Esophagus muscularis mucosa (tissue), 4 donors: ENCODE measurements at regions not wholly inside any gene's neighbourhood (a gene's known extent, or its start where the extent isn't known, plus 50 kb on each side); places are given as distances from the start of the nearest gene placed in this dataset.

Experiments used
- DNase-seq: peaks from one replicate; pipeline ENCODE4 v3.0.0-alpha.2; 2017; ENCODE audit errors: extremely low spot score
- H3K27ac ChIP-seq, 4 donors: fragments of 200-600 bp; sonication (generic); replicated peaks in 1 of 4; 1 replicate in 3 of 4; 2 replicates in 1 of 4; pipeline ENCODE4 v1.5.1; 2016 to 2019; ENCODE audit warnings: mild to moderate bottlenecking in 1 of 4
- H3K27me3 ChIP-seq, 4 donors: fragments of 200-600 bp; sonication (generic); one replicate each; pipeline versions ENCODE4 v1.5.1 to v1.6.0; 2016 to 2019
- H3K36me3 ChIP-seq, 4 donors: fragments of 200-600 bp; sonication (generic); one replicate each; pipeline ENCODE4 v1.5.1; 2016 to 2019
- H3K4me1 ChIP-seq, 4 donors: fragments of 200-600 bp; sonication (generic); one replicate each; pipeline ENCODE4 v1.5.1; 2016 to 2019
- H3K4me3 ChIP-seq, 4 donors: fragments of 200-600 bp; sonication (generic); 1 replicate in 2 of 4; 2 replicates in 2 of 4; pipeline ENCODE4 v1.5.1; 2016 to 2019; ENCODE audit warnings: mild to moderate bottlenecking in 4 of 4, moderate library complexity in 1 of 4
- H3K9me3 ChIP-seq, 4 donors: fragments of 200-600 bp; sonication (generic); 1 replicate in 3 of 4; 2 replicates in 1 of 4; pipeline ENCODE4 v1.5.1; 2016 to 2019
- EP300 ChIP-seq: sonication (generic); formaldehyde crosslinking; IDR thresholded peaks from one replicate; pipeline ENCODE4 v1.6.1; 2017; ENCODE audit warnings: antibody characterized with exemption
- POLR2A ChIP-seq: fragments of 450-650 bp; IDR thresholded peaks from one replicate; pipeline ENCODE4 v1.6.1; 2017; ENCODE audit warnings: antibody characterized with exemption, moderate library complexity, mild to moderate bottlenecking, low read depth
- POLR2AphosphoS5 ChIP-seq, 2 donors: sonication (generic); formaldehyde crosslinking; IDR thresholded peaks; one replicate each; pipeline ENCODE4 v1.6.1; 2017; ENCODE audit warnings: antibody characterized with exemption in 2 of 2
- WGBS: methylation state at CpG from one replicate; pipeline ENCODE4 v1.1.5; 2018; 5-methylcytosine and 5-hydroxymethylcytosine counted together
- intact Hi-C: fragments of 100-400 bp; cut with DNase I; formaldehyde crosslinking; loops from one replicate; pipeline ENCODE4 v1.15.1; 2023
- TF ChIP-seq, protein P1 (sequence below), 3 experiments: fragments of 200-600 bp in 2 of 3; fragments of 450-650 bp in 1 of 3; sonication (generic) in 2 of 3; IDR thresholded peaks; one replicate each; pipeline ENCODE4 v1.5.1; 2017 to 2019; ENCODE audit warnings: antibody characterized with exemption in 3 of 3, mild to moderate bottlenecking in 2 of 3, moderate library complexity in 1 of 3

DNA sequence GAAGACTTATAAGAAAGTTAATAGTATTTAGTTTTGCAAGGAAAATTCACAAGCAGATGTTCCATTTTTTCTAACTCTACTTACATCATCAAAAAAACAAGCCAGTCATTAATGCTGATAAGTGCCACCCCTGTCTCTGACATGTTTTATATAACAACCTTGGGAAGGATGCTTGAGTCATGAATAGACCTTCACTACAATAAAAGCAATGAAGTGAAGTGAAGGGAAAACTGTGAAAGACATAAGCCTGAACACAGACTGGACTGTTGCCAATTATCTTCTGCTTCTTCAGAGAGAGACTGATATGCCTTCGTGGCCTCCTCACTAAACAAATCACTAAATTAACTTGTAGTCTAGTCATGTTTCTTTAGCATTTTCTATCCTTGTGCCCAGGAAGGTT is 353.2 kb downstream of the PDHA2 start:
- no peak for TF ChIP-seq POLR2A
- no peak for TF ChIP-seq POLR2AphosphoS5 (IDR thresholded peaks at IDR 0.05)
- TF ChIP-seq EP300 = no peak
- TF ChIP-seq, protein P1, sequence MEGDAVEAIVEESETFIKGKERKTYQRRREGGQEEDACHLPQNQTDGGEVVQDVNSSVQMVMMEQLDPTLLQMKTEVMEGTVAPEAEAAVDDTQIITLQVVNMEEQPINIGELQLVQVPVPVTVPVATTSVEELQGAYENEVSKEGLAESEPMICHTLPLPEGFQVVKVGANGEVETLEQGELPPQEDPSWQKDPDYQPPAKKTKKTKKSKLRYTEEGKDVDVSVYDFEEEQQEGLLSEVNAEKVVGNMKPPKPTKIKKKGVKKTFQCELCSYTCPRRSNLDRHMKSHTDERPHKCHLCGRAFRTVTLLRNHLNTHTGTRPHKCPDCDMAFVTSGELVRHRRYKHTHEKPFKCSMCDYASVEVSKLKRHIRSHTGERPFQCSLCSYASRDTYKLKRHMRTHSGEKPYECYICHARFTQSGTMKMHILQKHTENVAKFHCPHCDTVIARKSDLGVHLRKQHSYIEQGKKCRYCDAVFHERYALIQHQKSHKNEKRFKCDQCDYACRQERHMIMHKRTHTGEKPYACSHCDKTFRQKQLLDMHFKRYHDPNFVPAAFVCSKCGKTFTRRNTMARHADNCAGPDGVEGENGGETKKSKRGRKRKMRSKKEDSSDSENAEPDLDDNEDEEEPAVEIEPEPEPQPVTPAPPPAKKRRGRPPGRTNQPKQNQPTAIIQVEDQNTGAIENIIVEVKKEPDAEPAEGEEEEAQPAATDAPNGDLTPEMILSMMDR (IDR thresholded peaks at IDR 0.05) = no peak
- Histone ChIP-seq H3K4me1 (no peaks in the 10 kb centered on the region), H3K9me3 (no peaks in the 10 kb centered on the region), H3K4me3 (no peak overlapping the region), H3K27me3 (no peaks in the 10 kb centered on the region), H3K27ac (no peak overlapping the region), H3K36me3 (no peaks in the 10 kb centered on the region)
- 45% methylated on average over 1 of the region's 1 CpG for whole genome bisulfite sequencing
- no peak for DNase-seq
- intact Hi-C loops = no loop called here

DNA sequence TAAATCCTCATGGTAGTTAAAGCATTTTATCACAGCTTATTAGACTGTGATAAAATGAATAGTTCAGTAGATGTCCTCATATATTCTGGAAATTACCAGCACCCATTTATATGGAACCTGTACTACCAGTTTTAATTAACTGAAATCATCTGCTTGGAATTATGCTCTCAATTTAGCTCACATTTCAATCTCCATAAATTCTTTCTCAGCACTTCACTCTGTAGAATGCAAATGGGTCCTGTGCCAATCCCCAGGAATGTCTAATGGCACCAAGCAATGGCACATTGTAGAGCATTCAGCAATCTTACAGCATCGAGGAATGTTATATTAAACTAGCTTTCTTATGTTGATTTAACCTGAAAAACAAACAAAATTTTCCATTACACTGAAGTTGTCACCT is 355.1 kb downstream of the PDHA2 start:
- Histone ChIP-seq H3K36me3 (no peaks in the 10 kb centered on the region), H3K27me3 (no peaks in the 10 kb centered on the region), H3K9me3 (no peaks in the 10 kb centered on the region), H3K4me3 (no peak overlapping the region), H3K4me1 (no peaks in the 10 kb centered on the region), H3K27ac (no peak overlapping the region)
- intact Hi-C loops = no loop called here
- DNase-seq = no peak
- WGBS = 86% methylated on average over 1 of the region's 1 CpG
- TF ChIP-seq POLR2A = no peak
- no peak for TF ChIP-seq EP300
- TF ChIP-seq POLR2AphosphoS5 (IDR thresholded peaks at IDR 0.05) = no peak
- TF ChIP-seq, protein P1 (IDR thresholded peaks at IDR 0.05) = no peak

DNA sequence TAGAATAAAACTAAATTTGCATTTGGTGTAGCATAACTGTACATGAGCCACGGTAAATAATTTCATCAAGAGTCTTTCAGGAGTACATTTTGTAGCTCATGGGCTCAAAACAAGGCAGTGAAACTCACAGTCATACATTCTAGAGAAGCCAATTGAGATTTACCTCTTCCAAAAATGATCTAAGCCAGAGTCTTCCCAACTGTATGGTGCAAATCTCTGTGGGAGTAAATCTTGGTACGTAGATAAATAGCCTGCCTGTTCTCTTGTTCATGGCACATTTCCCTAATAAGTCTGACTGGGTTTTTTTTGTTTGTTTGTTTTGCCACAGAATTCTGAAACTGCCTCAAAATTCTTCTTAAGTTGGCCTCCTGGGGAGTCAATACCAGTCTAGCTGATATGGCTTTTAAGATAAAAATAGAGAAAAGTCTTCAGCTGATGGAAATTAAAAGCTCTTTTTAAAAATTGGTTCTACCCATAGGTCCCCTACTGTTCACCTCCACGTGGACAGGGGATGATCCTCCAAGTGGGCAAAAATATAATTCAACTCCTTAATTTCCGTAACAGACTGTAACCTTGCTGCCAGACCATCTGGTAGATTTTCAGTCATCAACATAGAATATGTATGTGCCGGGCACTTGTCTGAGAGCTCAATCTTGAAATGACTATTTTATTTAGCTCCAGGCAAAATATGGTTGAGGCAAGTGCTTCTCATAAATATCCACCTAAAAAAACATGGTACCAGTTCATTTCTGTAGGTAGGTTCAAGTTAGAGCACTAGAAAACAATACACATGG is 365.4 kb downstream of the PDHA2 start:
- intact Hi-C loops = no loop called here
- 67% methylated on average over 5 of the region's 5 CpGs for WGBS
- Histone ChIP-seq H3K4me3 (no peak overlapping the region), H3K27me3 (no peaks in the 10 kb centered on the region), H3K27ac (no peak overlapping the region), H3K36me3 (no peaks in the 10 kb centered on the region), H3K4me1 (no peaks in the 10 kb centered on the region), H3K9me3 (no peaks in the 10 kb centered on the region)
- DNase-seq = no peak
- TF ChIP-seq POLR2AphosphoS5 (IDR thresholded peaks at IDR 0.05) = no peak
- TF ChIP-seq POLR2A = no peak
- TF ChIP-seq, protein P1 (IDR thresholded peaks at IDR 0.05) = no peak
- no peak for TF ChIP-seq EP300

DNA sequence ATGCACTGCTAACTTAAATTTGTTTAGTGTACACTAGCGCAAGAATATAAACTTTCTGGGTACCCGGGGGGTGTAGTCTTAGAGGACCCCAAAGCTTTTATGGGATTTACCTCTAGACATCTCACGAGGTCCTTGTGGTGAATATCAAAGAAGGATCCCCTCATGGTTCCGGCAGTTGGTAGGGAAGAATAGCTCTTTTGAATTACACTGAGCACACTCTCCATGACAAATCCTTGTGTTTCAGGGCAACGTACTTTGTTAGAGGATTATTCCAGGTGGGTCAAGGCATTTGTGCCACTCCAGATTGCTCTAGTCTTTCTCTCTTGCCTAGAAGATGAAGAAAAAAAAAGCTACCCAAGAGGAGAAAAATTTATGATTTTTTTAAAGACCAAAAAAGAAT is 387.6 kb downstream of the PDHA2 start:
- intact Hi-C loops = no loop called here
- no peak overlapping the region for H3K27ac ChIP-seq
- 91% methylated on average over 5 of the region's 5 CpGs for WGBS

More for the DNA sequence above, 387.6 kb downstream of the PDHA2 start:
- DNase-seq = no peak
- Histone ChIP-seq H3K4me3 (no peak overlapping the region), H3K27me3 (no peaks in the 10 kb centered on the region), H3K9me3 (no peaks in the 10 kb centered on the region), H3K4me1 (no peaks in the 10 kb centered on the region), H3K36me3 (no peaks in the 10 kb centered on the region)
- no peak for TF ChIP-seq POLR2AphosphoS5 (IDR thresholded peaks at IDR 0.05)
- TF ChIP-seq EP300 = no peak
- TF ChIP-seq, protein P1 (IDR thresholded peaks at IDR 0.05) = no peak
- no peak for TF ChIP-seq POLR2A
